Esophagus muscularis mucosa (tissue), 4 donors: ENCODE measurements at regions not wholly inside any gene's neighbourhood (a gene's known extent, or its start where the extent isn't known, plus 50 kb on each side); places are given as distances from the start of the nearest gene placed in this dataset.

Experiments
- CTCF ChIP-seq, 3 experiments: fragments of 200-600 bp in 2 of 3; fragments of 450-650 bp in 1 of 3; sonication (generic) in 2 of 3; IDR thresholded peaks; one replicate each; pipeline ENCODE4 v1.5.1; 2017 to 2019; ENCODE audit warnings: antibody characterized with exemption in 3 of 3, mild to moderate bottlenecking in 2 of 3, moderate library complexity in 1 of 3
- EP300 ChIP-seq: sonication (generic); formaldehyde crosslinking; IDR thresholded peaks from one replicate; pipeline ENCODE4 v1.6.1; 2017; ENCODE audit warnings: antibody characterized with exemption
- POLR2A ChIP-seq: fragments of 450-650 bp; IDR thresholded peaks from one replicate; pipeline ENCODE4 v1.6.1; 2017; ENCODE audit warnings: antibody characterized with exemption, moderate library complexity, mild to moderate bottlenecking, low read depth
- POLR2AphosphoS5 ChIP-seq, 2 donors: sonication (generic); formaldehyde crosslinking; IDR thresholded peaks; one replicate each; pipeline ENCODE4 v1.6.1; 2017; ENCODE audit warnings: antibody characterized with exemption in 2 of 2

- no peak for TF ChIP-seq CTCF (IDR thresholded peaks at IDR 0.05)
- TF ChIP-seq POLR2A = no peak
- TF ChIP-seq EP300 = no peak
- no peak for TF ChIP-seq POLR2AphosphoS5 (IDR thresholded peaks at IDR 0.05)
Observed at GRCh38 chr4:12545812-12546211, 938.3 kb downstream of the RAB28 start.
